Panc1 (cell line): ENCODE measurements at regions not wholly inside any gene's neighbourhood (a gene's known extent, or its start where the extent isn't known, plus 50 kb on each side); places are given as distances from the start of the nearest gene placed in this dataset.

Source experiments
- CTCF ChIP-seq: fragments of 450-650 bp; IDR thresholded peaks from 2 replicates; pipeline ENCODE4 v1.5.1; 2017; ENCODE audit warnings: mild to moderate bottlenecking
- POLR2AphosphoS5 ChIP-seq: IDR thresholded peaks from 2 replicates; pipeline ENCODE4 v1.6.1; 2012; ENCODE audit warnings: mild to moderate bottlenecking, low read depth, low read length, moderate library complexity

GRCh38 chr2:137836671-137837070, 127.6 kb upstream of the HNMT start:
- TF ChIP-seq CTCF (no peak), POLR2AphosphoS5 (no peak)
